Nephron (organoid): ENCODE measurements at regions not wholly inside any gene's neighbourhood (a gene's known extent, or its start where the extent isn't known, plus 50 kb on each side); places are given as distances from the start of the nearest gene placed in this dataset.

ENCODE experiments used
- H3K27ac Mint-ChIP-seq, 3 experiments: 2 replicates each; pipeline ENCODE4 v1.8.0; 2020; ENCODE audit warnings: mixed read lengths in 3 of 3, mild to moderate bottlenecking in 2 of 3, moderate library complexity in 1 of 3
- H3K27me3 Mint-ChIP-seq: 2 replicates; pipeline ENCODE4 v1.8.0; 2021; ENCODE audit warnings: low read depth, mild to moderate bottlenecking, moderate library complexity, mixed read lengths
- H3K36me3 Mint-ChIP-seq: 2 replicates; pipeline ENCODE4 v1.8.0; 2020; ENCODE audit warnings: low read depth, mixed read lengths
- H3K4me1 Mint-ChIP-seq: 2 replicates; pipeline ENCODE4 v1.8.0; 2020; ENCODE audit warnings: mixed read lengths
- H3K4me3 Mint-ChIP-seq, 3 experiments: 2 replicates each; pipeline ENCODE4 v1.8.0; 2020; ENCODE audit warnings: mild to moderate bottlenecking in 3 of 3, mixed read lengths in 3 of 3, moderate library complexity in 2 of 3
- H3K9me3 Mint-ChIP-seq: 2 replicates; pipeline ENCODE4 v1.8.0; 2020; ENCODE audit warnings: mixed read lengths
- CTCF ChIP-seq, 3 experiments: fragments of 200-600 bp; sonication (generic); IDR thresholded peaks; one replicate each; pipeline ENCODE4 v1.5.0; 2021; ENCODE audit warnings: antibody characterized with exemption in 3 of 3; ENCODE audit not compliant: unreplicated experiment in 3 of 3

GRCh38 chr5:173453167-173453566 is 125.0 kb upstream of the STC2 start:
- Mint-ChIP-seq H3K4me1 (peaks cover 41% of the 10 kb centered on the region), H3K36me3 (no peaks in the 10 kb centered on the region), H3K27me3 (no peaks in the 10 kb centered on the region), H3K27ac (no peak overlapping the region), H3K4me3 (no peak overlapping the region), H3K9me3 (no peaks in the 10 kb centered on the region)
- TF ChIP-seq CTCF (IDR thresholded peaks at IDR 0.05; ENCODE audit: unreplicated experiment in 3 of 3): no peak

DNA sequence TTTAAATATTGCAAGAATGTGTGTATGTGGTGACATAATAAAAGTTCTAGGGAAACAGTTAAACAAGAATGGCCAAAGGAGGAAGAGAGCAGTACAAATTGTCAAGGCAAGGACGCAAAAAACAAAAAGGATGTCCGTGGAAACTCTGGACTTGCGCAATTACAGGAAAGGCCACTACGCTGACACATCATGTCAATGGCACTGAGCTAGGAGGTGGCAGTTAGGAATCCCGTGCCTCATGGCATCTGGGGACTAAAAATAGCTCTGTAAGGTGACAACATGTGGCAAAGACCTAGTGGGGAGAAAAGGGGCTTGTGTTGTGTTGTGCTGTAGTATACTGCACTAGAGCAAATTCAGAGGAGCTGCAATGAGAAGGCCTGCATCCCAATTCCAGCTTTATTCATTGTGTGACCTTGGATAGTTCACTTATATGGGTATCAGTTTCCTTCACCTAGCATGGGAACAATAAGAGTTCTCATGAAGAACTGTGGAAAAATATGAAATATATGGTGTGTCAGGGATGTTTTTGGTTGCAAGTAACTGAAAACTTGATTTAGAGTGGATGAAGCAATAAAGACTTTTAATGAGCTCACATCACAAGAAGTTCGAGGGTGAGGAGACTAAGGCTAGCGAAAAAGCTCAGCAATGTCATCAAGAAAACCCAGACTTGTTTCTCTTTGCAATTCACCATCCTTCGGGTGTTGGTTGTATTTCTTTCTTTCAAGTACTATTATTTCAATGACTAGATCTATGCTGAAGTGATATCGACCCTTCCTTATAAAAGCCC is 124.1 kb upstream of the STC2 start:
- Mint-ChIP-seq H3K4me3 (no peak overlapping the region), H3K36me3 (no peaks in the 10 kb centered on the region), H3K9me3 (no peaks in the 10 kb centered on the region), H3K27me3 (no peaks in the 10 kb centered on the region), H3K4me1 (peaks cover 33% of the 10 kb centered on the region), H3K27ac (no peak overlapping the region)
- no peak for TF ChIP-seq CTCF (IDR thresholded peaks at IDR 0.05; ENCODE audit: unreplicated experiment in 3 of 3)

GRCh38 chr5:173451651-173452050 is 123.4 kb upstream of the STC2 start:
- Mint-ChIP-seq H3K4me1 (peaks cover 26% of the 10 kb centered on the region), H3K9me3 (no peaks in the 10 kb centered on the region), H3K27ac (no peak overlapping the region), H3K27me3 (no peaks in the 10 kb centered on the region), H3K36me3 (no peaks in the 10 kb centered on the region), H3K4me3 (no peak overlapping the region)
- TF ChIP-seq CTCF (IDR thresholded peaks at IDR 0.05; ENCODE audit: unreplicated experiment in 3 of 3): no peak

DNA sequence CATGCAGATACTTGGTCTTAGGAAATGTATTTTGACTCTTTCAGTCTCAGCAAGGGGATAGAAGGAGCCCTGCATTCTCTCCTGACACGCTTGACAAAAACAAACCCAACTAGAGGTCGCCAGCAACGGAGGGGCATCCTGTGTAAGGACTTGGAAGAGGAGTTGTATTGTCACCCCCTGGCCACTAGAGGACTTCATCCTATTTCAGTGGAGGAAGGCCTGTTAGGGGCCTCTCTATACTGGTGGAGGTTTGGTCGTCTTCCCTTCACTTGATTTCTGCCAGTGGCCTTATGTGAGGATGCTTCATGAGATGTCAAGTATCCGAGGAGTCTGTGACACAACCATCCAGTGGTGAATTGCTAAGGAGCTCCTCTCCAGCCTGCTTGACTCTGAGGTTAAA is 122.8 kb upstream of the STC2 start:
- no peak overlapping the region for H3K4me3 Mint-ChIP-seq

DNA sequence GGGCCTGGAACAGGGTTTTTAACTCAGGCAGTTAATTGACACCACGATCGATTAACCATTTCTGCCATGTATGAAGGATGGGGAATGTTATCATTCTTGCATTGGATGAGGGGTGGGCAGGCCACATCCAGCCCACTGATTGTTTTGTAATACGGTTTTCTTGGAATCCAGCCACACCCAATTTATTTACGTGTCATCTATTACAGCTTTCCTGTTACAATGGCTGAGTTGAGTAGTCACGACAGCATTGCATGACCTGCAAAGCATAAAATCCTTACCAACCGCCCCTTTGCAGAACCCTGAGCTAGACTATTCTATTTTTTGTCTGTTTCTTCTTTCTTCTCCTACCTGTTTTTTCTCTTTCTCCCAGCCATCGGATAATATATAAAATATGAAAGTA is 122.0 kb upstream of the STC2 start:
- H3K36me3 Mint-ChIP-seq: no peaks in the 10 kb centered on the region
- H3K4me3 Mint-ChIP-seq: no peak overlapping the region
- H3K9me3 Mint-ChIP-seq: no peaks in the 10 kb centered on the region
- peaks cover 14% of the 10 kb centered on the region for H3K4me1 Mint-ChIP-seq
- TF ChIP-seq CTCF (IDR thresholded peaks at IDR 0.05; ENCODE audit: unreplicated experiment in 3 of 3): no peak
- H3K27me3 Mint-ChIP-seq: no peaks in the 10 kb centered on the region
- no peak overlapping the region for H3K27ac Mint-ChIP-seq

More for the DNA sequence above, 122.8 kb upstream of the STC2 start:
- Mint-ChIP-seq H3K36me3 (no peaks in the 10 kb centered on the region), H3K9me3 (no peaks in the 10 kb centered on the region), H3K27ac (no peak overlapping the region), H3K4me1 (peaks cover 20% of the 10 kb centered on the region), H3K27me3 (no peaks in the 10 kb centered on the region)
- TF ChIP-seq CTCF (IDR thresholded peaks at IDR 0.05; ENCODE audit: unreplicated experiment in 3 of 3): peak in 2 of 3 experiments; percentile 14 to 24

DNA sequence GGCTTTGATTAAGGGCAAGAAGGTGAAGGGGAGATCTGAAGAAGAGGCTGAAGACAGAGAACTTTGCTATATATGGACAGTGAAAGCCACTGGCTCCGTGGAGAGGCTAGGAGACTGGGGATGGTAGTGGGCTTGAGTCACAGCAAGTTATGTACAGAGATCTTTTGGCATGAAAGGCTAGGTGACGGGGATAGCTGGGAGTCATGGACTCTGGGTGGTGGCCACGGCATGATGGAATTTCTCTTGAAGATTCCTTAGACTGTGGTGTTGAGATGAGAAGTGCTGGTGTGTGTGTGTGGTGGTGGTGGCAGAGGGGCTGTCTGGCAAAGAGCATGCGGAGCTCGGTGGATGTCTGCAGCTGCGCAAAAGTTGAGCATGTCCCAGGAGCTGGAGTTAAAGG is 120.6 kb upstream of the STC2 start:
- Mint-ChIP-seq H3K27ac (no peak overlapping the region), H3K9me3 (no peaks in the 10 kb centered on the region), H3K4me3 (no peak overlapping the region), H3K4me1 (peaks cover 4% of the 10 kb centered on the region), H3K36me3 (no peaks in the 10 kb centered on the region), H3K27me3 (no peaks in the 10 kb centered on the region)
- TF ChIP-seq CTCF (IDR thresholded peaks at IDR 0.05; ENCODE audit: unreplicated experiment in 3 of 3): no peak
